Stimulated activated CD4-positive, alpha-beta T cell treated with anti-CD3 and anti-CD28 coated beads, Interleukin-12 subunit alpha, Interleukin-12 subunit beta, amount 100 ng/mL, for 24 hours (primary cell): ENCODE measurements at regions not wholly inside any gene's neighbourhood (a gene's known extent, or its start where the extent isn't known, plus 50 kb on each side); places are given as distances from the start of the nearest gene placed in this dataset.
"Not testable (repeated sequence)": the region's sequence is repeated elsewhere in the genome, so short reads cannot be mapped to it uniquely, and the experiment has no call there.

Experiments
- DNase-seq, 2 experiments: peaks; one replicate each; pipeline ENCODE4 v3.0.0-alpha.2; 2020; ENCODE audit warnings: low read depth in 2 of 2

DNA sequence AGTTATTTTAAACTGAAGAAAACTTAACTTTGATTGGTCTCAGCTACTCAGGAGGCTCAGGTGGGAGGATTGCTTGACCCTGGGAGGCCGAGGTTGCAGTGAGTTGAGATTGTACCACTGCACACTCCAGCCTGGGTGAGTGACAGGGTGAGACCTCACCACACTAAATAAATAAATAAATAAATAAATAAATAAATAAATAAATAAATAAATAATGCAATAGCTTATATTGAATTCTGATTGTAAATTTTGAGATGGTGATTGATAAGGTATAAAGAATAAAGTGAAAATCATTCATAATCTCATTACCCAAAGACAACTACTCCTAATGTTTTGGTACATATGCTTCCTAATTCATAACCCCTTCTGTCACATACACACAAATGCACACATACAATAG is 58.1 kb downstream of the TUBA3C start:
- no peak for DNase-seq

DNA sequence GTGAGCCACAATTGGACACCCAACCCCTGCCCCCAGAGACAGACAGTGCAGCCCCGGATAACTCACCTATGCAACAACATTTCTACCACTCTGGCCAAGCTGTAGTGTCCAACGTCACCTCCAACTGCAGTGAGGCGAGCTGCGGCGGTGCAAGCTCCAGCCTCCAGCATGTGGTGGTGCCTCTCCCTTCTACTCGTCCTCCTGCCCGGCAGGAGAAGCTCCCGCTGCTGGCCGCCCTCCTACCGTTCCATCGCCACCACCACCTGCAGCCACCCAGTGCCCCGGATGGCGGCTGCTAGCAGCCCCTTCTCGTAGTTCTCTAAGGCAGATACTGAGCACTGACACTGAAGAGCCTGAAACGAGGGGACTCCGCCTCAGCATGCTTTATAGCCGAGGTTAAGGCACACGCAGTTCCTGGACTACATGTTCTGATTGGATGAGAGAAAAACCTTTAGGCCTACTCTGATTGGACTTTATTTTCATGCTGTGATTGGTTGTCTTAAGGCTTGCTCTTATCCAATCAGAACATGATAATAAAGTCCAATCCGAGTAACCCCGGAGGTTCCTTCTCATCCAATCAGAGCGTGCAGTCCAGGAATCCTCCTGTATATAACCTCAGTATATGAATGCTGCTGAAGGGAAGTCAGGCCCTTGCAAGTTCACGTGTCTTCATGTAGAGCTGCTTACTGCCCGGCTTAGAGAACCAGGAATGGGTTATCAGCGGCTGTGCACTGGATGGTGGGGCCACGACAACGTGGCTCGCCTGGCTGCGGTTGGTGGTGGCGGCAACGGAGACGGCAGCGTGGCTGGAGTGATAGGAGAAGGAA is 63.5 kb downstream of the TUBA3C start:
- no peak for DNase-seq

DNA sequence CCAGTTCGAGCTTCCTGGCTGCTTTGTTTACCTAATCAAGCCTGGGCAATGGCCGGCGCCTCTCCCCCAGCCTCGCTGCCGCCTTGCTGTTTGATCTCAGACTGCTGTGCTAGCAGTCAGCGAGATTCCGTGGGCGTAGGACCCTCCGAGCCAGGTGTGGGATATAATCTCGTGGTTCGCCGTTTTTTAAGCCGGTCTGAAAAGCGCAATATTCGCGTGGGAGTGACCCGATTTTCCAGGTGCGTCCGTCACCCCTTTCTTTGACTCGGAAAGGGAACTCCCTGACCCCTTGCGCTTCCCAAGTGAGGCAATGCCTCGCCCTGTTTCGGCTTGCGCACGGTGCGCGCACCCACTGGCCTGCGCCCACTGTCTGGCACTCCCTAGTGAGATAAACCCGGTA is 72.4 kb downstream of the TUBA3C start:
- DNase-seq: not testable (repeated sequence)

DNA sequence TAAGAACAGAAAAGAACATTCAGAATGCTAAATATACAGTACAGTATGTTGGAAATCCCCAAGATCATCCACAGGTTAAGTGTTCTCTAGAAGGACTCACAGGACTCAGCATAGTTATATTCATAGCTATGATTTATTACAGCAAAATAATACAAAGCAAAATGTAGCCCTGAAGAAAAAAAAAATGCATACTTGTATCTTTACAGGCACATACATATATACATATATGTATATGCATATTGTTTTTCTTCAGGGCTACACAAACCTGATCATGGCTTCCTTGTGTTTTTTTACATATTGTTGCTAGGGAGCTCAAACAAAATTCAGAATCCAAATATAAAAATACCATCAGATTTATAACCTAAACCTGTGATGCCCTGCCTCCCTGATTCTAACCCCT is 78.5 kb downstream of the TUBA3C start:
- no peak for DNase-seq

DNA sequence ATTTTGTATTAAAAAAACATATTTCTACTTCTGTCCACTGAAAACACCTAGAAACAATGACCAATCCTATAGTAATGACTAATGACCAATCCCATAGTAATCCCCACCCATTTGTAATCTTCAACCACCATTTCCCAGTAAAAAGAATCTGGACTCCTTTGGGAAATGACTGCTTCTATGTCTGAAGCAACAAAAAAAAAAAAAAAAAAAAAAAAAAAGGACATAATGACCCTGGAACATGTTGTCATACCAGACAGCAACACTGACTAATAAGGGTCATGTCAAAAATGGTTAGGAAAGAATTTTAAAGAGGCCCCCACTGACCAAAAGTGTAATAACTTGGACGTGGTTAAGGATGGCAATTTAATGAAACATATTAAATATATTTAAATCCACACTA is 88.3 kb downstream of the TUBA3C start:
- DNase-seq: no peak

DNA sequence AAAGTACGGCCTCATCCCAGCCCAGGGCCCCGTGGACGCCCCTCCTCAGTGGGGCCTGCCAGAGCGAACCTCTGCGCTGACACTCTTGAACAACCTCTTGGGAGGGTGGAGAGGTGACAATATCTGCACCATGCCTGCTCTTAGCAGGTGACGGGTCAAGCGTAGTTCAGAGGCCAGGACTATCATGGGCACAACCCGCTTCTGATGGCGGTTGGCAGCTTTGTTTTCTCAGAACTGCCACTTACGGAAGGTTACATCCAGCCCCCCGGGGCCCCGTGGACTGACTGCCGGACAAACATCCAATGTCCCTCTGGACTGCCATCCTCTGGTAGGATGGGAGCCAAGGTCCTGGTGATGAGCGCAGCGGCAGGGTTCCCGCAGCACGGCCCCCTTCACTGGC is 91.1 kb downstream of the TUBA3C start:
- DNase-seq: no peak

DNA sequence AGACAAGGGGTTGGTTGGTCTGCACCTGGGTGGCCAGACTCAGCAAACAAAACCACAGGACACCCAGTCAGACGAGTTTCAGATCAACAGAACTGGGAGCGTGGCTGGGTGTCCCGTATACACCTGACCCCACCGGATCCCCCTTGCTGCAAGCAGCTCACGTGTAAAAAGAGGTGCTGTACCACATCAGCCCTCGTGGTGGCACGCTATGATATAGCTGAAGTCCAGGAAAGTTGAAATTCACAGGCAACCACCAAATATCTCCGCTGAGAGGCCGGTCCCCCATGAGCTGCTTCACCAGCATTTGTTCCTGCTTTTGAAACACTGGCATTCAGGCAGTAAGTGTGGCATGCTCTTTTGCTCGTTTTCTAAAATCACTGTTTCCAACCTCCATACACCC is 92.3 kb downstream of the TUBA3C start:
- DNase-seq: no peak

DNA sequence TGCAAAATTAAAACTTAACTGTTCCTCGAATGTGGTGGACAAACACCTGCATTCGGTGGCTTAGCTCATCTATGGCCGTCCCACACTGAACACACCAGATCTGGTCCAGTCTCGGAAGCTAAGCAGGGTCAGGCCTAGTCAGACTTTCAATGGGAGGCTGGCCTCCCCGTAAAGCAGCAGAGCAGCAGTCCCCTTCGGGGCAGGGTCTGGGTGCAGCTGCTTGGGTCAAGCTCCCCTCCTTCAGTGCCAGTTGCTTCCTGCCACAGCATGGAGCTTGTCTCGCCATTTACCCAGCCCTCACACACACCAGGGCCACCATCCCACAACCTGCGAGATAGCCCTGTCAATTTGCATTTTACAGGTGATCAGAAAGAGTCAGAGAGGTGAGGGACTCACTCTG is 93.2 kb downstream of the TUBA3C start:
- no peak for DNase-seq

DNA sequence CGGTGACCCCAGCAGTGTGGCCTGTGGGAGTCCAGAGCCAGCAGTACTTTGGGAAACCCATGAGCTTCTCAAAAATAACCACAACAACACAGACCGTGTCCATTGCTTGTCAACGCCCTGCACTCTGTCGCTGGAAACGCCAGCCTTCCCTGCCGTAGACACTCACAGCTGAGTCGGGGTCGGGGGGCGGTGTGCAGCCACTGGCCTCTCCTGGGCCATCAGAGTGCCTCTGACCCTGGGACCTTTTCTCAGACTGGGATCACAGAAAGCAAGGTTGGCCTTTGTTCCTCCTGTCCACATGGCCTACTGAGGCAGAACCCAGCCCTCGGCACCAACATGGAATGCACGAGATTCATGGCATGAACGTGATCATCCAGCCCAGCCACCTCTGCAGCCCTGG is 95.7 kb downstream of the TUBA3C start:
- DNase-seq: no peak

DNA sequence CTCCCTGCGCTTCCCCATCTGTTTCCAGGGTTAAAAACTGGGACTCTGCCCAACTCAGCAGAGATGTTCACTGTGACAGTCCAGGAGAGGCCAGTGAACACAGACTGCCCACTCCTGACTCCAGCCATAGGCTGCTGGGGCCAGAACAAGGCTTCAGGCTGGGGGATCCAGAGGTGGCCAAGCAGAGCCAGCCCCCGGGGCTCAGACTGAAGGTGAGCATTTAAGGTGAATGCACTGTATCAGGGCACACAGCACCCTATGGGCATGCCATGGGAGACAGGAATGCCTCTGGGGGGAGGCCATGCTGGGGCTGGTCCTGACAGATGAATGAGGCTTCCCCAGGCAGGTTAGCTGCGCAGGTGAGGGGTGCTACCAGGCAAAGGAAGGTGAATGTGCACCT is 96.4 kb downstream of the TUBA3C start:
- DNase-seq: no peak

DNA sequence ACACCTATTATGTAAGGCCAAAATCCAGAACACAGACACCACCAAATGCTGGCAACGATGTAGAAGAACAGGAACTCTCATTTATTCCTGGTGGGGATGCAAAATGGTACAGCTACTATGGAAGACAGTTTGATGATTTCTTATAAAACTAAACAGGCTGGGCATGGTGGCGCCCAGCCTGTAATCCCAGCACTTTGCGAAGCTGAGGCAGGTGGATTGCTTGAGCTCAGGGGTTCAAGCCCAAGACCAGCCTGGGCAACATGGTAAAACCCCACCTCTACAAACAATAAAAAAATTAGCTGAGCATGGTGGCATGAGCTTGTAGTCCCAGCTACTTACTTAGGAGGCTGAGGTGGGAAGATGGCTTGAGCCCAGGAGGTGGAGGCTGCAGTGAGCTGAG is 98.3 kb downstream of the TUBA3C start:
- no peak for DNase-seq

DNA sequence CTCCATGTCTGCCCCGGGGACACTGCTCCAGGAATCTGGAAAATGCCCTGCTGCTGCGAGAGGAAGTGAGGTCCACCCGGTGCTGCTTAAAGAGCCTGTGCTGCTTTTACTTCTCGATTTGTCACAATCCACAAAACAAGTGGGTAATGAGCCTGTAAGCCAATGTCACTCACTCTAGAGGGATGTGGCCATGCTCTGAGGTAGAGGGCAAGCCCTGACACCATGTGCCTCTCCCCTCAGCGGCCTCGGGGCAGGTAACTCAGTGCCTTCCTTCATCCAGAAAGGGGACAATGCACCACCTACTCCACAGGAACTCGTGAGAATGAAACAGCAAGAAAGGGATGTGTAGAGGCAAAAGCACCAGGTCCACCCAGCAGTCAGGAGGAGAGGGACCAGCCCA is 106.2 kb downstream of the TUBA3C start:
- DNase-seq: no peak

DNA sequence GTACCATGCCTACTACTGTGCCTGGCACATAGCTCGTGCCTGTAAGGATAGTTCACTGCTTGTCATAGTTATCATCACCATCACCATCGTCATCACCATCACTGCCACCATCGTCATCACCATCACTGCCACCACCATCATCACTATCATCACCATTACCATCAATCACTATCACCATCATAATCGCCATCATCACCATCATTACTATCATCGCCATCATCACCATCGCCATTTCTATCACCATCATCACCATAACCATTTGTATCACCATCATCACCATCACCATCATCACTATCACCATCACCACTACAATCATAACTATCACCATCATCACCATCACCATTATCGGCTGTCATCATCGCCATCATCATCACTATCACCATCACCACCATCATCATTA is 107.1 kb downstream of the TUBA3C start:
- no peak for DNase-seq

DNA sequence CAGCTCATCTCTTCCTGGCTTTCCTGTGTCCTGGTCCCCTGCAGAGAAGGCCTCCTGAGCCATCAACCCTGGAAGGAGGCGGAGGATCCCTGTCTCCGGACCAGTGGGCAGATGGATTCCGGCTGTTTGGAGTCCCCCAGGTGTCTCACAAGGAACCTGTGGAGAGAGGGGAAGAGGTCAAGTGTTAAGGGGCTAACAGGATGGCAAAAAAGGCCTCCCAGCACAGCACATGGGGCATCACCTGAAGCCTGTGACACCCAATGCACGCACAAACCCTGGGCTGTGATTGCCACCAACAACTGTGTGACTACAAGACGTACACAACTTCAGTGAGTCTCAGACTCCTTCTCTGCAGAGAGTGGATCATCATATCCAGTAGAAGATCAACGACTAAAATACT is 107.5 kb downstream of the TUBA3C start:
- not testable (repeated sequence) for DNase-seq

DNA sequence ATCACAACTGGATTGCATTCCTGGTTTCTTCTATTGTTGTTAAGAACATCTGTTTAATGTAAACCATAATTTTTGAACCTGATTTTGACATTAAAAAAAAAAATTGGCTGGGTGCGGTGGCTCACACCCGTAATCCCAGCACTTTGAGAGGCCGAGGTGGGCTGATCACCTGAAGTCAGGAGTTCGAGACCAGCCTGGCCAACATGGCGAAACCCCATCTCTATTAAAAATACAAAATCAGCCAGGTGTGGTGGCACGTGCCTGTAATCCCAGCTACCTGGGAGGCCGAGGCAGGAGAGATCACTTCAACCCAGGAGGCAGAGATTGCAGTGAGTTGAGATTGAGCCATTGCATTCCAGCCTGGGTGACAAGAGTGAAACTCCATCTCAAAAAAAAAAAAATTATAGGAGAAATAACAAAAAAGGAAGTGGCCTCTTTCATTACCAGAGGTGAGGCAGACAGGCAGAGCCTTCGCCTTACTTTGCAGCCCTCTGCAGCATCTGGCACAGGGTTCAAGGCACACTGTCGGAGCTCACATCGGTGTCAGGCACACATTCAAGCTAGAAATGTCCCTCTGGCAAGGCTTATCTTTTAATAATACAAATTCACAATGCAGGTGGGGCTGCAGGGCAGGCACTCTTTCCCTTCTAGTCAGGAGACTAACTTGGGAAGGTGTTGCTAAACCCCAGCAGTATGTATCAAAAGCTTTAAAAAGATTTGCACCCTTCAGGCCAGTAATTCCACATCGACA is 108.5 kb downstream of the TUBA3C start:
- DNase-seq: not testable (repeated sequence)

DNA sequence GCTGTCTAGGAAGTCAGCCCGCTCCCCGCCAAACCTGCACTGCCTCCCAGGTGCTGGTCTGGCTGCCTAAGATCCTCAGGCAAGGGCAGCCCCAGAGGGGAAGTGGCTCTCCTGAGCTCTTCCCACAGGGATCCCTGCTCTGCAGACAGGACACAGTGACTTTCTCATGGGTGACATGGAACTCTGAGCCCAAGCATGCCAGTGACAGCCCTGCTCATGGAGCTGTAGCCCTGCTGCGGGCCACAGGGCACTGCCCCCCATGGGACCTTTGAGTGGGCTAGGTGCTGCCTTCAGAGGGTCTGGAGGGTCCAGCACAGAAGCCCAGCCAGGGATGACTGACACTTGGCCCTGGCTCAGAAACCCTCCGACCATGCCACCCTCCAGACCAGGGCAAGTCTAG is 109.1 kb downstream of the TUBA3C start:
- no peak for DNase-seq

DNA sequence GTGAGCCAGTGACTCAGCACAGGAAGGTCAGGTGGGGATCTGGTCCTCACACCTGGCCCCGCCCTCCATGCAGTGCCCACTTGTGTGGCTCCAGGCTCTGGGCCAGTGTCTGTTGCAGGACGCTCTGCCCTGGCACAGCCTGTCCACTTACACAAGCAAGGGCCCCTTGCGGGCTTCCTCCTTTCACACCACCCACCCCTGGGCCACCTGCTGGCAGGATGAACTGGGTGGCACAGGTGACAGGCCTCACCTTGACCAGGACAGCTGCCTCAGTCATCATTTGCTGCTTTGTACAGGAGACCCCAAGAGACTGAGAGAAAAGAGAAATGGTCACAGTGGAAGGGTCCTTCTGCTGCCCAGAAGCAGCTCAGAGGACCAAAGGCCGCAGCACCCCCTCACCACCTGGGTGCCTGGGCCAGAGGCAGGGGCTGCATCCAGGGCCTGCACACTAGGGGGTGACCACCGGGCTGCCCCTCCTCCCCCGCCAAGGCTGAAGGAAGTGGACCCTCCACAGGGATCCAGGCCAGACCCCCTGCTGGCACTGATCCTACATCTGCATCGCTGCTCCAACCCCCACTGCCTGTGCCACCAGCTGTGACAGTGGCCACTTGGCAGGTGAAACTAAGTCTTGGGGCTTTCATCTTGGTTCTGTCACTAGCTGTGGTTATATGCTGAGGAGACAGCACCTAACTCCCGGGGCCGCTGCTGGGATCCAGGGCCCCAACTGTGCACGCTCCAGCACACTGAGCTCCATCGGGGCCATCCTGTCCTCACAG is 110.3 kb downstream of the TUBA3C start:
- DNase-seq: no peak

DNA sequence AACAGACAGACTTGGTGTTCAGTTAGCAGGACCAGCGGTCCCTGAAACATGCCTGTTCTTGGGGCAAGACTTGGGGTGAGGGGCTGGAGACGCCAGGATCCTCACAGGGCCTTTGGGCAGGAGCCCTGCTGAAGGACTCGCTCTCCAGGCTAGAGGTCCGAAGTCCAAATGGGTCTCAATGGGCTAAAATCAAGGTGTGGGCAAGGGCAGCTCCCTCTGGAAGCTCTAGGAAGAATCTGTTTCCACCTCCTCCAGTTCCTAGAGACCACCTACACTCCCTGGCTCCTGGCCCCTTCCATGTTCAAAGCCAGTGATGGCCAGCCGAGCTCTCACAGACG is 111.3 kb downstream of the TUBA3C start:
- DNase-seq: no peak

DNA sequence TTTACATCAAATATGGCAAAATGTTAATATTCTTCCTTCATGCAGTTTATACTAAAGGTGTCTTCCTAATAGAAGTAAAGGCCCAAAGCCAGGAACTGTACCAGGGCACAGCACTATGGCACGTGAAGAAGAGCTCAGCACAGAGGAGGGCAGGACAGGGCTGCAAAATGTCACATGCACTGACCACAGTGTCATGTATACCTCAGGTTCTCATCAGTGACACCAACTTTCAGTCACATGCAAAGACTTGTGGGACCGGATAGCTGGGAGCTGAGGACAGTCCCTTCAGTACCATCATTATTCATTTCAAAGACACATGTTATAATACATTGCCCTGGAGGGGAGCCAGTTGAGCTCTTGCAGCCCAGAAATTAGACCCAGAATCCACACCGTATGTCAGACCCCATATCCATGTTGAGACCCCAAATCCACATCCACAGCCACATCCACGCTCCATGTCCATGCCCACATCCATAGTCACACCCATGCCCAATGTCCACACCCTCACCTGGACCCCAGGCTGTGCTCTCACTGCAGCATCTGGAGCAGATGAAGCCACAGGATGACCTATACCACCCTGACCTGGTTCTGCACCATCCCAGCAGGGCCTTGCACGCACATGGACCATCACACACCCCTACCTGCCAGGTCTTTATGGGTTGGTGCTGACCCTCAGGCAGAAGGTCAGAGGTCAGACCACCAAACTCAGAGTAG is 111.8 kb downstream of the TUBA3C start:
- DNase-seq: no peak

DNA sequence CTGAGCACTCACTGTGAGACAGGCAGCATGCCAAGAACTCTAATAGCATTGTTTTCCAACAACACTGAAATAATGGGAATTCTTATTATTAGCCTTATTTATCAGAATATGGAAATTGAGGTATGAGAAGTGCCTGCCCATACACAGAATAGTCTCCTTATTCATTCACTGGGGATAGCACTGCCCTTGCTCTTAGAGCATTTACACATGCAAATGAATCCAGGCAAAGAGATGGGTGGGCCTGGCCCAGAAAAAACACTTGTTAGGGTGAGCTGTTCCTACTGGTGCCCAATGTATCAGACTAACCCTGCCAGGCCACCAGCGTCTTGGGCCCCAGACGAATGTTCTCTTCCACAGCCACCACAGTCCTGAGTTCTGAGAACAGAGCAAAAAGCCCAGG is 112.9 kb downstream of the TUBA3C start:
- DNase-seq: no peak

DNA sequence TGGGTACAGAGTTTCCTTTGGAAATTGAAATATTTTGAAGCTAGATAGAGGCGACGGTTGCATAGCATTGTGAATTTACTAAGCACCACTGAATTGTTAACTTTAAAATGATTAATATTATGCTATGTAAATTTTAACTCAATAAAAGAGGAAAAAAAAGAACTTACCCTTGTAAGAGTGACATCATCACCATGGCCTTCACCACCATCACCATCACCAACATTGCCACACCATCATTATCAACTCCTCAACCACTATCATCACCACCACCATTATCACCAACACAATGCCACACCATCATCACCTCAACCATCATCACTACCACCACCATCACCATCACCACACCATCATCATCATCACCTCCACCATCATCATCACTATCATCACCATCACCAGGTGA is 113.9 kb downstream of the TUBA3C start:
- no peak for DNase-seq

DNA sequence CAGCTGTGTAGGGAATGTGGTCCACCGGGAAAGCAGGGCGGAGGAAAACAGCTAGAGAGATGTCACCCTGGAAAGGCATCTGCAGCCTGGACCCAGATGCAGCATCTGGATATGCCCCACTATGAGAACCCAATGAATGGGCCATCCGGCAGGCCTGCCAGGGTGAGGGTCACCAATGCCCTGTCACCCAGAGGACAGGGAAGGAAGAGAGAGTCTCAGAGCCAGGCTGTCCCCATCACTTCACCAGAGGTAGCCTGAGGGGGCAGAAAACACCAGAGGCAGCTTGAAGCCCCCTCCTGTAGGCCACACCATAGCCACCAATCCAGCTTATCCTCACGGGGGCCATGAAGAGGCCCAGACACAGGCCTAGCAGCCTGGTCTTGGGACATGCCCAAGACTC is 118.8 kb downstream of the TUBA3C start:
- DNase-seq: no peak
